IMR-90 (cell line): ENCODE measurements at regions not wholly inside any gene's neighbourhood (a gene's known extent, or its start where the extent isn't known, plus 50 kb on each side); places are given as distances from the start of the nearest gene placed in this dataset.

Source experiments
- ATAC-seq: fragments of 200-7000 bp; cut with Tn5 transposase; 2 replicates; pipeline ENCODE4 v1.9.1; 2020; ENCODE audit warnings: low read depth, mild to moderate bottlenecking, moderate library complexity
- BruUV-seq: library from RNA; stranded (reverse); fragments of 400-500 nt; replicated peaks from 2 replicates; lab custom pipeline; 2021; lab: Mats Ljungman, UMichigan
- CTCF ChIA-PET: fragments of 300-600 bp; formaldehyde crosslinking; extraction: SDS; loops from one replicate; lab custom pipeline; 2021; ENCODE audit warnings: antibody characterized with exemption; lab: Yijun Ruan, JAX
- POLR2A ChIA-PET: fragments of 300-600 bp; sonication (Branson Sonifier 250); formaldehyde crosslinking; loops from one replicate; lab custom pipeline; 2022; ENCODE audit warnings: antibody characterized with exemption; ENCODE audit not compliant: unreplicated experiment; lab: Charles Lee
- DNase-seq: peaks from one replicate; pipeline ENCODE4 v3.0.0; 2013
- H2AFZ ChIP-seq: replicated peaks from 2 replicates; pipeline ENCODE3; 2013; ENCODE audit warnings: low read length, mild to moderate bottlenecking; ENCODE audit not compliant: poor library complexity
- H2AK5ac ChIP-seq: 2 replicates; pipeline ENCODE4 v1.6.1; 2013; ENCODE audit warnings: low read depth, low read length, inconsistent platforms
- H2AK9ac ChIP-seq: replicated peaks from 2 replicates; pipeline ENCODE3; 2013; ENCODE audit warnings: mild to moderate bottlenecking, low read depth, low read length, moderate library complexity; ENCODE audit not compliant: poor library complexity
- H2BK120ac ChIP-seq: 2 replicates; pipeline ENCODE4 v1.6.1; 2013; ENCODE audit warnings: low read depth, low read length, inconsistent platforms
- H2BK15ac ChIP-seq: 3 replicates; pipeline ENCODE4 v1.6.1; 2013; ENCODE audit warnings: low read depth, low read length, inconsistent platforms
- H2BK20ac ChIP-seq: 2 replicates; pipeline ENCODE4 v1.6.1; 2013; ENCODE audit warnings: low read depth, mild to moderate bottlenecking, inconsistent platforms, low read length, moderate library complexity
- H2BK5ac ChIP-seq: 2 replicates; pipeline ENCODE4 v1.6.1; 2013; ENCODE audit warnings: mild to moderate bottlenecking, low read depth, low read length, inconsistent platforms; ENCODE audit not compliant: poor library complexity, severe bottlenecking
- H3K14ac ChIP-seq: replicated peaks from 2 replicates; pipeline ENCODE4 v1.6.1; 2013; ENCODE audit warnings: low read depth, low read length, inconsistent platforms
- H3K18ac ChIP-seq: 2 replicates; pipeline ENCODE4 v1.6.1; 2013; ENCODE audit warnings: low read depth, low read length, control low read depth
- H3K23ac ChIP-seq: 2 replicates; pipeline ENCODE4 v1.6.1; 2013; ENCODE audit warnings: low read depth, low read length, inconsistent platforms
- H3K27ac ChIP-seq: 2 replicates; pipeline ENCODE4 v1.5.1; 2013; ENCODE audit warnings: mild to moderate bottlenecking, control low read depth, low read length; ENCODE audit not compliant: insufficient read depth
- H3K27me3 ChIP-seq: 2 replicates; pipeline ENCODE4 v1.6.1; 2013; ENCODE audit warnings: low read length; ENCODE audit not compliant: control insufficient read depth, insufficient read depth
- H3K36me3 ChIP-seq: 2 replicates; pipeline ENCODE4 v1.6.1; 2013; ENCODE audit warnings: low read length, mixed read lengths; ENCODE audit not compliant: control insufficient read depth, insufficient read depth
- H3K4ac ChIP-seq: 2 replicates; pipeline ENCODE4 v1.6.1; 2013; ENCODE audit warnings: low read depth, low read length, inconsistent platforms
- H3K4me1 ChIP-seq: 2 replicates; pipeline ENCODE4 v1.6.1; 2013; ENCODE audit warnings: low read length, mixed read lengths; ENCODE audit not compliant: control insufficient read depth, insufficient read depth
- H3K4me2 ChIP-seq: 2 replicates; pipeline ENCODE4 v1.6.1; 2013; ENCODE audit warnings: low read depth, mild to moderate bottlenecking, control low read depth, low read length, moderate library complexity
- H3K4me3 ChIP-seq: 2 replicates; pipeline ENCODE4 v1.5.1; 2013; ENCODE audit warnings: low read depth, mild to moderate bottlenecking, control low read depth, low read length, moderate library complexity; ENCODE audit not compliant: insufficient read depth
- H3K56ac ChIP-seq: 2 replicates; pipeline ENCODE4 v1.6.1; 2013; ENCODE audit warnings: low read length, inconsistent platforms; ENCODE audit not compliant: insufficient read depth; ENCODE audit errors: extremely low read depth
- H3K79me1 ChIP-seq, 2 experiments: 2 replicates each; pipeline ENCODE4 v1.6.1; 2013; ENCODE audit warnings: low read length in 2 of 2, inconsistent platforms in 1 of 2, low read depth in 1 of 2
- H3K9ac ChIP-seq: 2 replicates; pipeline ENCODE4 v1.6.1; 2013; ENCODE audit warnings: low read depth, low read length, control low read depth
- H3K9me1 ChIP-seq: 2 replicates; pipeline ENCODE4 v1.6.1; 2013; ENCODE audit warnings: low read length, inconsistent platforms; ENCODE audit not compliant: insufficient read depth
- H3K9me3 ChIP-seq: 2 replicates; pipeline ENCODE4 v1.6.1; 2013; ENCODE audit warnings: low read length; ENCODE audit not compliant: control insufficient read depth, insufficient read depth
- H4K20me1 ChIP-seq: 2 replicates; pipeline ENCODE4 v1.6.1; 2013; ENCODE audit warnings: low read length, inconsistent platforms; ENCODE audit not compliant: insufficient read depth
- H4K5ac ChIP-seq: 2 replicates; pipeline ENCODE4 v1.6.1; 2013; ENCODE audit warnings: mild to moderate bottlenecking, low read depth, low read length, control low read depth
- H4K8ac ChIP-seq, 2 experiments: 2 replicates each; pipeline ENCODE4 v1.6.1; 2013; ENCODE audit warnings: low read depth in 2 of 2, low read length in 2 of 2, control low read depth in 1 of 2, inconsistent platforms in 1 of 2
- H4K91ac ChIP-seq: 2 replicates; pipeline ENCODE4 v1.6.1; 2013; ENCODE audit warnings: low read depth, low read length, inconsistent platforms; ENCODE audit not compliant: insufficient read depth
- BHLHE40 ChIP-seq: fragments of 150-350 bp; IDR thresholded peaks from 2 replicates; pipeline ENCODE4 v1.6.1; 2016; ENCODE audit warnings: mild to moderate bottlenecking, low read depth, low read length
- CEBPB ChIP-seq: IDR thresholded peaks from 2 replicates; pipeline ENCODE4 v1.6.1; 2012; ENCODE audit warnings: low read depth, low read length, improper control_type of control experiment
- CHD1 ChIP-seq: IDR thresholded peaks from 2 replicates; pipeline ENCODE4 v1.6.1; 2012; ENCODE audit warnings: low read depth, low read length, improper control_type of control experiment
- CTCF ChIP-seq: conservative IDR thresholded peaks from 2 replicates; pipeline ENCODE4 v1.5.1; 2012; ENCODE audit warnings: mild to moderate bottlenecking, low read depth, low read length, improper control_type of control experiment
- MAFK ChIP-seq: IDR thresholded peaks from 2 replicates; pipeline ENCODE4 v1.6.1; 2012; ENCODE audit warnings: low read depth, low read length, improper control_type of control experiment
- MAZ ChIP-seq: IDR thresholded peaks from 2 replicates; pipeline ENCODE4 v1.6.1; 2012; ENCODE audit warnings: low read depth, mild to moderate bottlenecking, low read length, improper control_type of control experiment, moderate library complexity, borderline replicate concordance
- MXI1 ChIP-seq: IDR thresholded peaks from 2 replicates; pipeline ENCODE4 v1.6.1; 2012; ENCODE audit warnings: low read depth, mild to moderate bottlenecking, low read length, moderate library complexity, borderline replicate concordance
- NFE2L2 ChIP-seq: fragments of 150-350 bp; IDR thresholded peaks from 2 replicates; pipeline ENCODE4 v1.6.1; 2016; ENCODE audit warnings: low read depth, mild to moderate bottlenecking, low read length
- POLR2A ChIP-seq: IDR thresholded peaks from 2 replicates; pipeline ENCODE4 v1.6.1; 2012; ENCODE audit warnings: mild to moderate bottlenecking, low read depth, low read length
- RAD21 ChIP-seq: IDR thresholded peaks from 2 replicates; pipeline ENCODE4 v1.6.1; 2012; ENCODE audit warnings: low read length, improper control_type of control experiment
- RCOR1 ChIP-seq: IDR thresholded peaks from 2 replicates; pipeline ENCODE4 v1.6.1; 2012; ENCODE audit warnings: mild to moderate bottlenecking, low read length, improper control_type of control experiment; ENCODE audit not compliant: insufficient replicate concordance
- RFX5 ChIP-seq: IDR thresholded peaks from 2 replicates; pipeline ENCODE4 v1.8.0; 2012; ENCODE audit warnings: low read depth, mild to moderate bottlenecking, low read length, moderate library complexity
- SMC3 ChIP-seq: fragments of 150-350 bp; IDR thresholded peaks from 2 replicates; pipeline ENCODE4 v1.6.1; 2016; ENCODE audit warnings: low read depth, mild to moderate bottlenecking, antibody characterized with exemption, low read length, moderate library complexity
- WGBS, 2 experiments: methylation state at CpG; one replicate each; pipeline versions ENCODE4 v1.1.5 to v1.1.7; 2013; ENCODE audit warnings: missing lambda C conversion rate in 2 of 2; ENCODE audit not compliant: insufficient read length in 1 of 2; ENCODE audit errors: extremely low coverage in 2 of 2; 5-methylcytosine and 5-hydroxymethylcytosine counted together
- dilution Hi-C: fragments of 300-500 bp; cut with HindIII; formaldehyde crosslinking; loops from one replicate; pipeline ENCODE4 v1.14.3; 2018; ENCODE audit warnings: low sequenced_read_pairs; ENCODE audit not compliant: unreplicated experiment
- in situ Hi-C: fragments of 300-500 bp; cut with MboI; formaldehyde crosslinking; loops from 3 replicates; pipeline ENCODE4 v1.14.3; 2019; ENCODE audit warnings: low sequenced_read_pairs, inconsistent platforms, mixed read lengths
- intact Hi-C: fragments of 100-400 bp; cut with micrococcal nuclease; formaldehyde crosslinking; loops from 2 replicates; pipeline ENCODE4 v1.10.0; 2022
- TF ChIP-seq, protein P1 (sequence below): fragments of 150-350 bp; IDR thresholded peaks from 2 replicates; pipeline ENCODE4 v1.6.1; 2016; ENCODE audit warnings: low read depth, mild to moderate bottlenecking, low read length, moderate library complexity, borderline replicate concordance
- TF ChIP-seq, protein P2 (sequence below): fragments of 150-350 bp; IDR thresholded peaks from 2 replicates; pipeline ENCODE4 v1.6.1; 2017; ENCODE audit warnings: mild to moderate bottlenecking, antibody characterized with exemption, low read length, low read depth

DNA sequence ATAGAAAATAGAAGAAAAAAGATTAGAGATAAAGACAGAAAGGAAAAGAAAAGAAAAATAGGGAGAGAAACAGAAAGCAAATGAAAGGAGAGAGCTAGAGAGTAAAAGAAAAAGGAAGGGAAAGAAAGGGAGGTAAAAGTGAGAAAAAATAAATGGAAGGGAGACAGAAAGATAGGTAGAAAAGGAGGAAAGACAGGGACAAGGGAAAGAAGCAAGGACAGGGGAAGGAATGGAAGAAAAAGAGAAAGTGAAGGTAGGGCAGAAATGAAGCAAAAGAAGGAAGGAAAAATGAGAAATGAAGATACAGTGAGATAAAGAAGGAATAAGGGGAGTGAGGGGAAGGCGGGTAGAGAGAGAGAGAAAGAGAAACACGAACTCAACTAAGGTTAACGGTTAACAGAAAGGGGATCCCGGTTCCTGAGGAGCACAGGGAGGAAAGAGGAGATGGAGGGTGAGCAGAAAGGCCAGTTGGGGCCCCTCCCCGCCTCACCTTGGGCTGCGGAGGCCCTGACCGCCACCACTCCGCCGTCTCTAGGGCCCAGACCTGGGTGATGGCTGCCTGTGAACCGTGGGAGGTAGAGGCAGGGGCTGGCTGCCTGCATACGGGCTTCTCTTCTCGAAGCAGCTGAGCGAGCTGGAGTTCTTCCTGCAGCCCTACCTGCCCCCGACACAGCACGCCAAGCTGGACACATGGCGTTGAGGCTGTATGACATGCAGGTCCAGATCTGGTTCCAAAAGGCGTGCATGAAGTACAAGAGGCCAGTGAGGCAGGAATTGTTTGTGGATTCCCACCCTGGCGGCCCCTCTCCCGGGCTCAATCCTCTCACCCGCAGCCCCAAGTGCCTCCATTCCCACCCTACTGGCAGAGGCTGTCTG is 59.5 kb downstream of the SMUG1 start:
- no peak for DNase-seq
- ATAC-seq, result no peak
- H2BK20ac ChIP-seq, result no peak overlapping the region
- CTCF ChIA-PET, result no interaction called here
- H3K79me1 ChIP-seq, result no peaks in the 10 kb centered on the region
- BruUV-seq, result no TSS peak
- H3K4me3 ChIP-seq, result no peak overlapping the region
- no peak overlapping the region for H3K56ac ChIP-seq
- no peak overlapping the region for H2AK9ac ChIP-seq
- no peak overlapping the region for H3K18ac ChIP-seq
- intact Hi-C loops (no loop called here), in situ Hi-C loops (no loop called here), dilution Hi-C loops (no loop called here)
- no peak overlapping the region for H3K27ac ChIP-seq
- POLR2A ChIA-PET, result no interaction called here
- H3K14ac ChIP-seq, result no peak overlapping the region
- TF ChIP-seq MAZ (no peak), CEBPB (no peak), CHD1 (no peak), MXI1 (no peak), BHLHE40 (no peak), CTCF (no peak), NFE2L2 (no peak), POLR2A (no peak), SMC3 (no peak), MAFK (no peak), RFX5 (no peak), RAD21 (no peak), RCOR1 (no peak)
- TF ChIP-seq, protein P1, sequence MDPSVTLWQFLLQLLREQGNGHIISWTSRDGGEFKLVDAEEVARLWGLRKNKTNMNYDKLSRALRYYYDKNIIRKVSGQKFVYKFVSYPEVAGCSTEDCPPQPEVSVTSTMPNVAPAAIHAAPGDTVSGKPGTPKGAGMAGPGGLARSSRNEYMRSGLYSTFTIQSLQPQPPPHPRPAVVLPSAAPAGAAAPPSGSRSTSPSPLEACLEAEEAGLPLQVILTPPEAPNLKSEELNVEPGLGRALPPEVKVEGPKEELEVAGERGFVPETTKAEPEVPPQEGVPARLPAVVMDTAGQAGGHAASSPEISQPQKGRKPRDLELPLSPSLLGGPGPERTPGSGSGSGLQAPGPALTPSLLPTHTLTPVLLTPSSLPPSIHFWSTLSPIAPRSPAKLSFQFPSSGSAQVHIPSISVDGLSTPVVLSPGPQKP, result no peak
- TF ChIP-seq, protein P2, sequence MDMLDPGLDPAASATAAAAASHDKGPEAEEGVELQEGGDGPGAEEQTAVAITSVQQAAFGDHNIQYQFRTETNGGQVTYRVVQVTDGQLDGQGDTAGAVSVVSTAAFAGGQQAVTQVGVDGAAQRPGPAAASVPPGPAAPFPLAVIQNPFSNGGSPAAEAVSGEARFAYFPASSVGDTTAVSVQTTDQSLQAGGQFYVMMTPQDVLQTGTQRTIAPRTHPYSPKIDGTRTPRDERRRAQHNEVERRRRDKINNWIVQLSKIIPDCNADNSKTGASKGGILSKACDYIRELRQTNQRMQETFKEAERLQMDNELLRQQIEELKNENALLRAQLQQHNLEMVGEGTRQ, result no peak
- H2BK5ac ChIP-seq, result no peak overlapping the region
- H3K23ac ChIP-seq, result no peak overlapping the region
- H2BK15ac ChIP-seq, result no peak overlapping the region
- no peaks in the 10 kb centered on the region for H3K4me1 ChIP-seq
- no peak overlapping the region for H4K8ac ChIP-seq
- H3K27me3 ChIP-seq, result peaks cover 65% of the 10 kb centered on the region
- no peak overlapping the region for H4K5ac ChIP-seq
- no peaks in the 10 kb centered on the region; the same call in 1 of the 2 replicates for H3K9me3 ChIP-seq
- no peaks in the 10 kb centered on the region for H3K9me1 ChIP-seq
- no peaks in the 10 kb centered on the region for H4K20me1 ChIP-seq
- H2AK5ac ChIP-seq, result no peak overlapping the region
- H3K4ac ChIP-seq, result no peak overlapping the region
- no peak overlapping the region for H3K9ac ChIP-seq
- no peaks in the 10 kb centered on the region for H3K36me3 ChIP-seq
- H4K91ac ChIP-seq, result no peak overlapping the region
- 63% methylated on average over 9 of the region's 20 CpGs; no CpG with 5 or more reads in 1 of the 2 experiments for WGBS, 2 experiments
- H3K4me2 ChIP-seq, result no peak overlapping the region
- H2BK120ac ChIP-seq, result no peak overlapping the region
- H2AFZ ChIP-seq, result no peak overlapping the region
